ENCODE measurements at regions not wholly inside any gene's neighbourhood (a gene's known extent, or its start where the extent isn't known, plus 50 kb on each side); places are given as distances from the start of the nearest gene placed in this dataset.

DNA sequence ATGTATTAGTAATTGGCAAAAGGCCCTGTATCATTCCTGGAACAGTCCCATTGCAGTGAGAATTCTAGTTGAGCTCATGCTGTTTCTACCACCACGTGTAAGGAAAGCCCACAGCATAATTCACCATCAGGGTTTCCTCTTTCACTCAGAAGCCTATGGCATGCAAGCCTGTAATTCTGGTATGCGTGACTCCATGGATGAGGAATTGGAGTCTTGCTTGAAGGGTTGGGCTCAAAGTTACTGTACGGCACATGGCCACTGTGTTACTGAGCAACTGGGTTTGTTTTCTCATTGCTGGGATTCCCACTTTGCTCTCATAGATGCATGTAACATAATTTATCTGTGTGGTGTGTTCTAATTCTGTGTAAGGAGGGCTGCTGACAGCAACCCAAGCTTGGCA, 132.3 kb upstream of the NR3C2 start:
- TF ChIP-seq, protein P1, sequence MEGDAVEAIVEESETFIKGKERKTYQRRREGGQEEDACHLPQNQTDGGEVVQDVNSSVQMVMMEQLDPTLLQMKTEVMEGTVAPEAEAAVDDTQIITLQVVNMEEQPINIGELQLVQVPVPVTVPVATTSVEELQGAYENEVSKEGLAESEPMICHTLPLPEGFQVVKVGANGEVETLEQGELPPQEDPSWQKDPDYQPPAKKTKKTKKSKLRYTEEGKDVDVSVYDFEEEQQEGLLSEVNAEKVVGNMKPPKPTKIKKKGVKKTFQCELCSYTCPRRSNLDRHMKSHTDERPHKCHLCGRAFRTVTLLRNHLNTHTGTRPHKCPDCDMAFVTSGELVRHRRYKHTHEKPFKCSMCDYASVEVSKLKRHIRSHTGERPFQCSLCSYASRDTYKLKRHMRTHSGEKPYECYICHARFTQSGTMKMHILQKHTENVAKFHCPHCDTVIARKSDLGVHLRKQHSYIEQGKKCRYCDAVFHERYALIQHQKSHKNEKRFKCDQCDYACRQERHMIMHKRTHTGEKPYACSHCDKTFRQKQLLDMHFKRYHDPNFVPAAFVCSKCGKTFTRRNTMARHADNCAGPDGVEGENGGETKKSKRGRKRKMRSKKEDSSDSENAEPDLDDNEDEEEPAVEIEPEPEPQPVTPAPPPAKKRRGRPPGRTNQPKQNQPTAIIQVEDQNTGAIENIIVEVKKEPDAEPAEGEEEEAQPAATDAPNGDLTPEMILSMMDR (IDR thresholded peaks at IDR 0.05) = no peak
- TF ChIP-seq, protein P2, sequence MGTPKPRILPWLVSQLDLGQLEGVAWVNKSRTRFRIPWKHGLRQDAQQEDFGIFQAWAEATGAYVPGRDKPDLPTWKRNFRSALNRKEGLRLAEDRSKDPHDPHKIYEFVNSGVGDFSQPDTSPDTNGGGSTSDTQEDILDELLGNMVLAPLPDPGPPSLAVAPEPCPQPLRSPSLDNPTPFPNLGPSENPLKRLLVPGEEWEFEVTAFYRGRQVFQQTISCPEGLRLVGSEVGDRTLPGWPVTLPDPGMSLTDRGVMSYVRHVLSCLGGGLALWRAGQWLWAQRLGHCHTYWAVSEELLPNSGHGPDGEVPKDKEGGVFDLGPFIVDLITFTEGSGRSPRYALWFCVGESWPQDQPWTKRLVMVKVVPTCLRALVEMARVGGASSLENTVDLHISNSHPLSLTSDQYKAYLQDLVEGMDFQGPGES (IDR thresholded peaks at IDR 0.05; ENCODE audit: low read depth, low read length) = no peak
- TF ChIP-seq EP300 (IDR thresholded peaks at IDR 0.05; ENCODE audit: borderline replicate concordance in 1 of 2, low read depth in 1 of 2, low read length in 1 of 2) (no peak), POLR2AphosphoS5 (IDR thresholded peaks at IDR 0.05; ENCODE audit: low read depth, low read length) (no peak), CHD2 (IDR thresholded peaks at IDR 0.05; ENCODE audit: low read length, partially characterized antibody) (no peak), MEF2A (IDR thresholded peaks at IDR 0.05; ENCODE audit: borderline replicate concordance, low read depth) (no peak), EZH2phosphoT487 (IDR thresholded peaks at IDR 0.05; ENCODE audit: borderline replicate concordance, low read depth) (no peak)
- TF ChIP-seq, protein P3, sequence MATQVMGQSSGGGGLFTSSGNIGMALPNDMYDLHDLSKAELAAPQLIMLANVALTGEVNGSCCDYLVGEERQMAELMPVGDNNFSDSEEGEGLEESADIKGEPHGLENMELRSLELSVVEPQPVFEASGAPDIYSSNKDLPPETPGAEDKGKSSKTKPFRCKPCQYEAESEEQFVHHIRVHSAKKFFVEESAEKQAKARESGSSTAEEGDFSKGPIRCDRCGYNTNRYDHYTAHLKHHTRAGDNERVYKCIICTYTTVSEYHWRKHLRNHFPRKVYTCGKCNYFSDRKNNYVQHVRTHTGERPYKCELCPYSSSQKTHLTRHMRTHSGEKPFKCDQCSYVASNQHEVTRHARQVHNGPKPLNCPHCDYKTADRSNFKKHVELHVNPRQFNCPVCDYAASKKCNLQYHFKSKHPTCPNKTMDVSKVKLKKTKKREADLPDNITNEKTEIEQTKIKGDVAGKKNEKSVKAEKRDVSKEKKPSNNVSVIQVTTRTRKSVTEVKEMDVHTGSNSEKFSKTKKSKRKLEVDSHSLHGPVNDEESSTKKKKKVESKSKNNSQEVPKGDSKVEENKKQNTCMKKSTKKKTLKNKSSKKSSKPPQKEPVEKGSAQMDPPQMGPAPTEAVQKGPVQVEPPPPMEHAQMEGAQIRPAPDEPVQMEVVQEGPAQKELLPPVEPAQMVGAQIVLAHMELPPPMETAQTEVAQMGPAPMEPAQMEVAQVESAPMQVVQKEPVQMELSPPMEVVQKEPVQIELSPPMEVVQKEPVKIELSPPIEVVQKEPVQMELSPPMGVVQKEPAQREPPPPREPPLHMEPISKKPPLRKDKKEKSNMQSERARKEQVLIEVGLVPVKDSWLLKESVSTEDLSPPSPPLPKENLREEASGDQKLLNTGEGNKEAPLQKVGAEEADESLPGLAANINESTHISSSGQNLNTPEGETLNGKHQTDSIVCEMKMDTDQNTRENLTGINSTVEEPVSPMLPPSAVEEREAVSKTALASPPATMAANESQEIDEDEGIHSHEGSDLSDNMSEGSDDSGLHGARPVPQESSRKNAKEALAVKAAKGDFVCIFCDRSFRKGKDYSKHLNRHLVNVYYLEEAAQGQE (IDR thresholded peaks at IDR 0.05; ENCODE audit: low read depth, low read length) = no peak

Data from SK-N-SH (cell line).